ENCODE measurements at regions not wholly inside any gene's neighbourhood (a gene's known extent, or its start where the extent isn't known, plus 50 kb on each side); places are given as distances from the start of the nearest gene placed in this dataset.
"Not testable (repeated sequence)": the region's sequence is repeated elsewhere in the genome, so short reads cannot be mapped to it uniquely, and the experiment has no call there.

GRCh38 chr3:22013641-22014040 is 262.6 kb upstream of the ZNF385D start:
- H2AK5ac ChIP-seq (ENCODE audit: low read length): no peak overlapping the region
- H3K4me1 ChIP-seq (ENCODE audit: control insufficient read depth in 1 of 2, insufficient read depth in 2 of 2, low read length in 2 of 2): no peaks in the 10 kb centered on the region
- no peak overlapping the region for H2BK12ac ChIP-seq (ENCODE audit: low read length)
- H3K4ac ChIP-seq (ENCODE audit: low read depth, low read length): no peak overlapping the region
- DNase-seq: no peak
- no peak overlapping the region for H4K12ac ChIP-seq (ENCODE audit: low read depth, low read length)
- no peaks in the 10 kb centered on the region for H3K79me1 ChIP-seq (ENCODE audit: low read length)
- H3K14ac ChIP-seq (ENCODE audit: low read length): no peak overlapping the region
- H2BK5ac ChIP-seq (ENCODE audit: low read depth, low read length, poor library complexity): no peak overlapping the region
- no peak overlapping the region for H4K8ac ChIP-seq (ENCODE audit: low read depth, low read length)
- H3K4me2 ChIP-seq (ENCODE audit: low read length): no peak overlapping the region
- H4K91ac ChIP-seq (ENCODE audit: low read depth, low read length): no peak overlapping the region
- H3K27ac ChIP-seq (ENCODE audit: low read depth, low read length): no peak overlapping the region
- no peaks in the 10 kb centered on the region for H3K9me3 ChIP-seq (ENCODE audit: insufficient read depth, low read depth, low read length)
- no peaks in the 10 kb centered on the region for H3K79me2 ChIP-seq (ENCODE audit: control insufficient read depth, insufficient read depth, low read length, poor library complexity)
- H3K4me3 ChIP-seq (ENCODE audit: low read depth, low read length): no peak overlapping the region
- no CpG with 5 or more reads among the region's 1 CpG for WGBS (ENCODE audit: extremely low coverage, insufficient coverage, insufficient read length)
- no peak overlapping the region for H2AFZ ChIP-seq (ENCODE audit: insufficient read depth, low read length, poor library complexity)
- H3K36me3 ChIP-seq (ENCODE audit: control insufficient read depth in 1 of 2, insufficient read depth in 2 of 2, low read length in 2 of 2): no peaks in the 10 kb centered on the region
- H2BK120ac ChIP-seq (ENCODE audit: insufficient read depth, low read length, poor library complexity): no peak overlapping the region
- H3K18ac ChIP-seq (ENCODE audit: low read length): no peak overlapping the region
- H3K9ac ChIP-seq (ENCODE audit: low read length): no peak overlapping the region
- H3K23ac ChIP-seq (ENCODE audit: low read length): no peak overlapping the region
- no peaks in the 10 kb centered on the region for H3K27me3 ChIP-seq (ENCODE audit: insufficient read depth, low read length)

- Histone ChIP-seq H3K27ac (ENCODE audit: low read depth, low read length) (no peak overlapping the region), H3K9ac (ENCODE audit: low read length) (no peak overlapping the region), H4K91ac (ENCODE audit: low read depth, low read length) (no peak overlapping the region), H4K8ac (ENCODE audit: low read depth, low read length) (no peak overlapping the region), H3K23ac (ENCODE audit: low read length) (no peak overlapping the region), H3K36me3 (ENCODE audit: control insufficient read depth in 1 of 2, insufficient read depth in 2 of 2, low read length in 2 of 2) (no peaks in the 10 kb centered on the region), H2BK12ac (ENCODE audit: low read length) (no peak overlapping the region), H4K12ac (ENCODE audit: low read depth, low read length) (no peak overlapping the region), H2BK120ac (ENCODE audit: insufficient read depth, low read length, poor library complexity) (no peak overlapping the region), H3K14ac (ENCODE audit: low read length) (no peak overlapping the region), H3K18ac (ENCODE audit: low read length) (no peak overlapping the region), H3K27me3 (ENCODE audit: insufficient read depth, low read length) (no peaks in the 10 kb centered on the region), H2AFZ (ENCODE audit: insufficient read depth, low read length, poor library complexity) (no peak overlapping the region), H3K79me2 (ENCODE audit: control insufficient read depth, insufficient read depth, low read length, poor library complexity) (no peaks in the 10 kb centered on the region), H3K4me1 (ENCODE audit: control insufficient read depth in 1 of 2, insufficient read depth in 2 of 2, low read length in 2 of 2) (no peaks in the 10 kb centered on the region), H2AK5ac (ENCODE audit: low read length) (no peak overlapping the region), H3K79me1 (ENCODE audit: low read length) (no peaks in the 10 kb centered on the region), H3K4me2 (ENCODE audit: low read length) (no peak overlapping the region), H3K4ac (ENCODE audit: low read depth, low read length) (no peak overlapping the region), H3K9me3 (ENCODE audit: insufficient read depth, low read depth, low read length) (no peaks in the 10 kb centered on the region), H2BK5ac (ENCODE audit: low read depth, low read length, poor library complexity) (no peak overlapping the region), H3K4me3 (ENCODE audit: low read depth, low read length) (no peak overlapping the region)
- DNase-seq: no peak
- WGBS (ENCODE audit: extremely low coverage, insufficient coverage, insufficient read length): no CpG with 5 or more reads among the region's 4 CpGs
Measured at GRCh38 chr3:22016197-22016596, 265.2 kb upstream of the ZNF385D start.

- H3K27me3 ChIP-seq (ENCODE audit: insufficient read depth, low read length): not testable (repeated sequence)
Measured at GRCh38 chr3:22024638-22025037, 273.6 kb upstream of the ZNF385D start.

GRCh38 chr3:22029480-22029879 is 278.5 kb upstream of the ZNF385D start:
- Histone ChIP-seq H2BK120ac (ENCODE audit: insufficient read depth, low read length, poor library complexity) (no peak overlapping the region), H3K9me3 (ENCODE audit: insufficient read depth, low read depth, low read length) (no peaks in the 10 kb centered on the region), H3K27ac (ENCODE audit: low read depth, low read length) (no peak overlapping the region), H3K4me1 (ENCODE audit: control insufficient read depth in 1 of 2, insufficient read depth in 2 of 2, low read length in 2 of 2) (no peaks in the 10 kb centered on the region), H4K91ac (ENCODE audit: low read depth, low read length) (no peak overlapping the region), H3K23ac (ENCODE audit: low read length) (no peak overlapping the region), H3K9ac (ENCODE audit: low read length) (no peak overlapping the region), H3K79me1 (ENCODE audit: low read length) (no peaks in the 10 kb centered on the region), H2BK12ac (ENCODE audit: low read length) (no peak overlapping the region), H2BK5ac (ENCODE audit: low read depth, low read length, poor library complexity) (no peak overlapping the region), H3K4ac (ENCODE audit: low read depth, low read length) (no peak overlapping the region), H3K4me2 (ENCODE audit: low read length) (no peak overlapping the region), H3K27me3 (ENCODE audit: insufficient read depth, low read length) (no peaks in the 10 kb centered on the region), H4K12ac (ENCODE audit: low read depth, low read length) (no peak overlapping the region), H3K18ac (ENCODE audit: low read length) (no peak overlapping the region), H2AFZ (ENCODE audit: insufficient read depth, low read length, poor library complexity) (no peak overlapping the region), H3K4me3 (ENCODE audit: low read depth, low read length) (no peak overlapping the region), H3K14ac (ENCODE audit: low read length) (no peak overlapping the region), H2AK5ac (ENCODE audit: low read length) (no peak overlapping the region), H3K36me3 (ENCODE audit: control insufficient read depth in 1 of 2, insufficient read depth in 2 of 2, low read length in 2 of 2) (no peaks in the 10 kb centered on the region), H3K79me2 (ENCODE audit: control insufficient read depth, insufficient read depth, low read length, poor library complexity) (no peaks in the 10 kb centered on the region), H4K8ac (ENCODE audit: low read depth, low read length) (no peak overlapping the region)
- DNase-seq: no peak
- WGBS (ENCODE audit: extremely low coverage, insufficient coverage, insufficient read length): no CpG with 5 or more reads among the region's 4 CpGs

More at GRCh38 chr3:22024638-22025037, 273.6 kb upstream of the ZNF385D start:
- WGBS (ENCODE audit: extremely low coverage, insufficient coverage, insufficient read length): no CpG with 5 or more reads among the region's 5 CpGs
- H2AFZ ChIP-seq (ENCODE audit: insufficient read depth, low read length, poor library complexity); H3K4me3 ChIP-seq (ENCODE audit: low read depth, low read length); H3K79me1 ChIP-seq (ENCODE audit: low read length); H3K4me1 ChIP-seq (ENCODE audit: control insufficient read depth in 1 of 2, insufficient read depth in 2 of 2, low read length in 2 of 2); H3K9ac ChIP-seq (ENCODE audit: low read length); H4K8ac ChIP-seq (ENCODE audit: low read depth, low read length); H3K27ac ChIP-seq (ENCODE audit: low read depth, low read length); H3K9me3 ChIP-seq (ENCODE audit: insufficient read depth, low read depth, low read length); H3K4me2 ChIP-seq (ENCODE audit: low read length); H2AK5ac ChIP-seq (ENCODE audit: low read length); H3K36me3 ChIP-seq (ENCODE audit: control insufficient read depth in 1 of 2, insufficient read depth in 2 of 2, low read length in 2 of 2); H4K12ac ChIP-seq (ENCODE audit: low read depth, low read length); H3K23ac ChIP-seq (ENCODE audit: low read length); H3K79me2 ChIP-seq (ENCODE audit: control insufficient read depth, insufficient read depth, low read length, poor library complexity); H3K4ac ChIP-seq (ENCODE audit: low read depth, low read length); H3K18ac ChIP-seq (ENCODE audit: low read length); H2BK12ac ChIP-seq (ENCODE audit: low read length); H2BK5ac ChIP-seq (ENCODE audit: low read depth, low read length, poor library complexity); H3K14ac ChIP-seq (ENCODE audit: low read length); DNase-seq; H4K91ac ChIP-seq (ENCODE audit: low read depth, low read length); H2BK120ac ChIP-seq (ENCODE audit: insufficient read depth, low read length, poor library complexity): not testable (repeated sequence)
